HCT116 (cell line): ENCODE measurements at regions not wholly inside any gene's neighbourhood (a gene's known extent, or its start where the extent isn't known, plus 50 kb on each side); places are given as distances from the start of the nearest gene placed in this dataset.

ENCODE experiments used
- ATAC-seq: fragments of 200-7000 bp; cut with Tn5 transposase; 2 replicates; pipeline ENCODE4 v1.9.1; 2020; ENCODE audit warnings: mild to moderate bottlenecking, moderate library complexity
- BruUV-seq: library from RNA; stranded (reverse); fragments of 400-500 nt; replicated peaks from 2 replicates; lab custom pipeline; 2021; lab: Mats Ljungman, UMichigan
- CTCF ChIA-PET: fragments of 300-600 bp; sonication (Branson Sonifier 250); formaldehyde crosslinking; loops from one replicate; lab custom pipeline; 2021; ENCODE audit warnings: antibody characterized with exemption; lab: Charles Lee
- POLR2A ChIA-PET: fragments of 300-600, 350-600 bp; sonication (Branson Sonifier 250); formaldehyde crosslinking; loops from one replicate; lab custom pipeline; 2021; ENCODE audit warnings: antibody characterized with exemption; lab: Charles Lee
- RAD21 ChIA-PET, 2 experiments: fragments of 300-600 bp; sonication (Branson Sonifier 250); formaldehyde crosslinking; loops; one replicate each; lab custom pipeline; 2023; ENCODE audit warnings: low total read pairs in 2 of 2; ENCODE audit not compliant: uncharacterized antibody in 2 of 2, unreplicated experiment in 2 of 2, low non-redundant PET in 1 of 2; lab: Charles Lee
- DNase-seq: peaks from one replicate; pipeline ENCODE4 v3.0.0-alpha.2; 2010; ENCODE audit warnings: low read depth, low spot score
- H2AFZ ChIP-seq: fragments of 200-600 bp; shearing (Covaris generic), sonication (generic); 2 replicates; pipeline ENCODE4 v1.6.1; 2017; ENCODE audit warnings: low read depth, mixed run types, mixed read lengths, antibody characterized with exemption, low read length; ENCODE audit not compliant: poor library complexity, severe bottlenecking
- H3K27ac ChIP-seq: 2 replicates; pipeline ENCODE4 v1.5.1; 2012; ENCODE audit warnings: low read depth, low read length
- H3K27me3 ChIP-seq: fragments of 200-600 bp; sonication (generic); 2 replicates; pipeline ENCODE4 v1.6.1; 2016; ENCODE audit warnings: mixed run types, low read length, mixed read lengths; ENCODE audit not compliant: insufficient read depth
- H3K36me3 ChIP-seq, 2 experiments: fragments of 200-500 bp in 1 of 2; fragments of 200-600 bp in 1 of 2; sonication (Bioruptor generic) in 1 of 2; sonication (generic) in 1 of 2; 2 replicates each; pipeline versions ENCODE4 v1.5.1 to v1.6.1; 2014 to 2016; ENCODE audit warnings: low read length in 2 of 2, inconsistent platforms in 1 of 2, mixed read lengths in 1 of 2, mixed run types in 1 of 2; ENCODE audit not compliant: insufficient read depth in 2 of 2, control insufficient read depth in 1 of 2
- H3K4me1 ChIP-seq, 2 experiments: fragments of 200-600 bp in 1 of 2; sonication (generic) in 1 of 2; 2 replicates each; pipeline versions ENCODE4 v1.5.1 to v1.6.1; 2012 to 2017; ENCODE audit warnings: low read length in 2 of 2, inconsistent platforms in 1 of 2, mild to moderate bottlenecking in 1 of 2, mixed read lengths in 1 of 2, mixed run types in 1 of 2, moderate library complexity in 1 of 2; ENCODE audit not compliant: insufficient read depth in 2 of 2, control insufficient read depth in 1 of 2
- H3K4me2 ChIP-seq: fragments of 200-600 bp; sonication (generic); 2 replicates; pipeline ENCODE4 v1.6.1; 2017; ENCODE audit warnings: mixed run types, low read length, mixed read lengths
- H3K4me3 ChIP-seq, 2 experiments: fragments of 200-600 bp in 1 of 2; sonication (generic) in 1 of 2; replicated peaks in 1 of 2; 2 replicates each; pipeline ENCODE4 v1.5.1; 2011 to 2016; ENCODE audit warnings: low read length in 2 of 2, control low read depth in 1 of 2, low read depth in 1 of 2, mild to moderate bottlenecking in 1 of 2, mixed read lengths in 1 of 2, mixed run types in 1 of 2
- H3K79me2 ChIP-seq: fragments of 200-600 bp; sonication (generic); 2 replicates; pipeline ENCODE4 v1.6.1; 2017; ENCODE audit warnings: mild to moderate bottlenecking, mixed run types, low read length, moderate library complexity, mixed read lengths; ENCODE audit not compliant: insufficient read depth
- H3K9ac ChIP-seq: fragments of 200-600 bp; sonication (generic); 2 replicates; pipeline ENCODE4 v1.6.1; 2016; ENCODE audit warnings: low read length, mixed read lengths
- H3K9me2 ChIP-seq: fragments of 200-600 bp; sonication (generic), shearing (Covaris generic); 2 replicates; pipeline ENCODE4 v1.6.1; 2017; ENCODE audit warnings: mixed run types, mild to moderate bottlenecking, moderate library complexity; ENCODE audit not compliant: insufficient read depth
- H3K9me3 ChIP-seq, 2 experiments: fragments of 200-500 bp in 1 of 2; fragments of 200-600 bp in 1 of 2; sonication (Bioruptor generic) in 1 of 2; sonication (generic) in 1 of 2; 2 replicates each; pipeline ENCODE4 v1.6.1; 2014 to 2017; ENCODE audit warnings: low read length in 2 of 2, mixed read lengths in 2 of 2, inconsistent platforms in 1 of 2, low read depth in 1 of 2, mild to moderate bottlenecking in 1 of 2, mixed run types in 1 of 2, moderate library complexity in 1 of 2; ENCODE audit not compliant: control insufficient read depth in 1 of 2, insufficient read depth in 1 of 2
- H4K20me1 ChIP-seq: fragments of 200-600 bp; sonication (generic), shearing (Covaris generic); 2 replicates; pipeline ENCODE4 v1.6.1; 2017; ENCODE audit warnings: mixed run types, mild to moderate bottlenecking, moderate library complexity; ENCODE audit not compliant: insufficient read depth
- CTCF ChIP-seq, 3 experiments: fragments of 200-600 bp in 1 of 3; sonication (generic) in 1 of 3; IDR thresholded peaks in 2 of 3; conservative IDR thresholded peaks in 1 of 3; 2 replicates each; pipeline ENCODE4 v1.5.1; 2012 to 2017; ENCODE audit warnings: low read depth in 2 of 3, low read length in 2 of 3, antibody characterized with exemption in 1 of 3, borderline replicate concordance in 1 of 3, control low read depth in 1 of 3, mild to moderate bottlenecking in 1 of 3, mixed read lengths in 1 of 3, mixed run types in 1 of 3, moderate library complexity in 1 of 3; ENCODE audit not compliant: insufficient read depth in 1 of 3
- ELF1 ChIP-seq: IDR thresholded peaks from 2 replicates; pipeline ENCODE4 v1.6.1; 2012; ENCODE audit warnings: low read depth, borderline replicate concordance
- EZH2 ChIP-seq: fragments of 200-600 bp; sonication (generic); IDR thresholded peaks from 2 replicates; pipeline ENCODE4 v1.6.1; 2017; ENCODE audit warnings: antibody characterized with exemption, mixed run types
- FOSL1 ChIP-seq: IDR thresholded peaks from 2 replicates; pipeline ENCODE4 v1.6.1; 2012; ENCODE audit warnings: low read depth
- JUND ChIP-seq: IDR thresholded peaks from 2 replicates; pipeline ENCODE4 v1.6.1; 2012
- MAX ChIP-seq: IDR thresholded peaks from 2 replicates; pipeline ENCODE4 v1.6.1; 2012
- POLR2AphosphoS5 ChIP-seq: IDR thresholded peaks from 2 replicates; pipeline ENCODE4 v1.6.1; 2011; ENCODE audit warnings: mild to moderate bottlenecking, low read depth, low read length, moderate library complexity
- RAD21 ChIP-seq: IDR thresholded peaks from 2 replicates; pipeline ENCODE4 v1.6.1; 2012; ENCODE audit warnings: low read depth, mild to moderate bottlenecking
- SIN3A ChIP-seq: IDR thresholded peaks from 2 replicates; pipeline ENCODE4 v1.6.1; 2012; ENCODE audit warnings: low read depth
- SP1 ChIP-seq: IDR thresholded peaks from 2 replicates; pipeline ENCODE4 v1.6.1; 2012; ENCODE audit warnings: low read depth
- SRF ChIP-seq: IDR thresholded peaks from 2 replicates; pipeline ENCODE4 v1.6.1; 2012; ENCODE audit warnings: low read depth
- ZBTB33 ChIP-seq: IDR thresholded peaks from 2 replicates; pipeline ENCODE4 v1.6.1; 2011; ENCODE audit warnings: mild to moderate bottlenecking, low read length, moderate library complexity; ENCODE audit not compliant: insufficient replicate concordance; ENCODE audit errors: extremely low read depth
- ZFX ChIP-seq: fragments of 450-650 bp; IDR thresholded peaks from 2 replicates; pipeline ENCODE4 v1.6.1; 2017
- ZNF274 ChIP-seq: fragments of 200-500 bp; sonication (Bioruptor generic); IDR thresholded peaks from 2 replicates; pipeline ENCODE4 v1.6.1; 2014; ENCODE audit warnings: mild to moderate bottlenecking, low read depth, low read length, inconsistent platforms
- intact Hi-C: fragments of 100-400 bp; cut with micrococcal nuclease; formaldehyde crosslinking; loops from 2 replicates; pipeline ENCODE4 v1.10.0; 2022

- no peaks in the 10 kb centered on the region for H3K36me3 ChIP-seq
- H3K9me3 ChIP-seq = peaks cover 0 to 3% of the 10 kb centered on the region in 2 experiments; a peak in 1 of 4 replicates
- BruUV-seq = TSS peak; percentile 59
- H3K79me2 ChIP-seq = peaks cover 39% of the 10 kb centered on the region
- ChIA-PET RAD21 (no interaction called here), CTCF (interaction anchor here (0.8 kb wide), 1 partner anchor 318 kb away, joined by 3 read pairs; no protein-coding TSS in a partner anchor), POLR2A (interaction anchor here (0.6 kb wide), 1 partner anchor 74 kb away, joined by 6 read pairs; no protein-coding TSS in a partner anchor)
- DNase-seq (peak; percentile 49), ATAC-seq (peak; percentile 85)
- H3K4me1 ChIP-seq = peaks cover 0 to 25% of the 10 kb centered on the region in 2 experiments; a peak in 2 of 4 replicates
- TF ChIP-seq ELF1 (no peak), POLR2AphosphoS5 (peak; percentile 8; the same call in 1 of the 2 replicates), FOSL1 (no peak), EZH2 (no peak), MAX (peak; percentile 85)
- H3K4me3 ChIP-seq = peak overlapping the region; percentile 58 to 62
- H3K27ac ChIP-seq = peak overlapping the region; percentile 64
- H3K4me2 ChIP-seq = peak overlapping the region; percentile 75
- peak overlapping the region; percentile 51 for H2AFZ ChIP-seq
- H3K9me2 ChIP-seq = no peaks in the 10 kb centered on the region
- H4K20me1 ChIP-seq = no peaks in the 10 kb centered on the region
- intact Hi-C loops = no loop called here
- no peaks in the 10 kb centered on the region for H3K27me3 ChIP-seq
- H3K9ac ChIP-seq = peak overlapping the region; percentile 81
These were observed 62.5 kb upstream of the ANKRD28 start for GRCh38 chr3:15860014-15860934.

- Histone ChIP-seq H3K9me2 (no peaks in the 10 kb centered on the region), H3K36me3 (no peaks in the 10 kb centered on the region), H3K4me1 (peaks cover 0 to 25% of the 10 kb centered on the region in 2 experiments; a peak in 2 of 4 replicates), H3K4me2 (peak overlapping the region; percentile 75), H3K79me2 (peaks cover 30% of the 10 kb centered on the region), H3K27me3 (no peaks in the 10 kb centered on the region), H3K9ac (no peak overlapping the region), H3K27ac (no peak overlapping the region), H3K9me3 (peaks cover 0 to 3% of the 10 kb centered on the region in 2 experiments; a peak in 1 of 4 replicates), H4K20me1 (no peaks in the 10 kb centered on the region), H3K4me3 (peak overlapping the region in 1 of 2 experiments; percentile 62; a peak in 1 of 4 replicates), H2AFZ (no peak overlapping the region)
- DNase-seq (no peak), ATAC-seq (no peak)
- ChIA-PET POLR2A (no interaction called here), RAD21 (no interaction called here), CTCF (no interaction called here)
- intact Hi-C loops = no loop called here
- TF ChIP-seq ZNF274 (no peak), POLR2AphosphoS5 (no peak), ZFX (no peak), SP1 (no peak), MAX (no peak), ELF1 (no peak), CTCF (IDR thresholded peaks at IDR 0.05 in 2 of 3, conservative IDR thresholded peaks at IDR 0.05 in 1 of 3; ENCODE audit: borderline replicate concordance in 1 of 3, insufficient read depth in 1 of 3, low read depth in 2 of 3, low read length in 2 of 3) (no peak), SIN3A (no peak), JUND (no peak), RAD21 (no peak), SRF (no peak), ZBTB33 (no peak)
- BruUV-seq = no TSS peak
These were observed 63.4 kb upstream of the ANKRD28 start for GRCh38 chr3:15861163-15861562.
